ENCODE measurements at regions not wholly inside any gene's neighbourhood (a gene's known extent, or its start where the extent isn't known, plus 50 kb on each side); places are given as distances from the start of the nearest gene placed in this dataset.

GRCh38 chr5:77839691-77840090 is 63.6 kb upstream of the TBCA start:
- ChIA-PET RAD21 (ENCODE audit: unreplicated experiment) (no interaction called here), CTCF (no interaction called here), SMC1A (ENCODE audit: uncharacterized antibody, unreplicated experiment) (no interaction called here), POLR2A (no interaction called here)
- H3K4me1 ChIP-seq (ENCODE audit: control insufficient read depth, insufficient read depth, low read length), result no peaks in the 10 kb centered on the region; the same call in 1 of the 2 replicates
- H2AFZ ChIP-seq (ENCODE audit: control insufficient read depth, low read depth, low read length), result no peak overlapping the region
- ATAC-seq (no peak), FAIRE-seq (no peak), DNase-seq (ENCODE audit: low read depth, low spot score) (no peak)
- peaks cover 0 to 2% of the 10 kb centered on the region in 2 experiments; a peak in 2 of 4 replicates for H3K27me3 ChIP-seq (replicated peaks in 1 of 2; ENCODE audit: control insufficient read depth in 2 of 2, insufficient read depth in 2 of 2, low read length in 1 of 2)
- no peak overlapping the region for H3K27ac ChIP-seq (ENCODE audit: control insufficient read depth, insufficient read depth)
- intact Hi-C loops (cut with micrococcal nuclease; ENCODE audit: unreplicated experiment), result no loop called here
- WGBS (ENCODE audit: insufficient coverage, insufficient replicate concordance, low lambda C conversion rate, missing lambda C conversion rate), result 32% methylated on average over 3 of the region's 3 CpGs
- no peaks in the 10 kb centered on the region for H4K20me1 ChIP-seq (ENCODE audit: control insufficient read depth, insufficient read depth)
- no peaks in the 10 kb centered on the region for H3K36me3 ChIP-seq (ENCODE audit: control insufficient read depth in 2 of 2, insufficient read depth in 2 of 2, low read length in 1 of 2)
- H3K79me2 ChIP-seq (ENCODE audit: control insufficient read depth, insufficient read depth, low read length), result no peaks in the 10 kb centered on the region
- H3K9ac ChIP-seq (ENCODE audit: control insufficient read depth, insufficient read depth, low read length), result no peak overlapping the region
- H3K9me3 ChIP-seq (replicated peaks; ENCODE audit: control insufficient read depth, insufficient read depth, low read length), result no peaks in the 10 kb centered on the region
- TF ChIP-seq SP1 (IDR thresholded peaks at IDR 0.05; ENCODE audit: low read depth, low read length) (no peak), ETV6 (conservative IDR thresholded peaks at IDR 0.05 in 1 of 2, IDR thresholded peaks at IDR 0.05 in 1 of 2; ENCODE audit: borderline replicate concordance in 1 of 2, low read depth in 1 of 2) (no peak), ZNF217 (IDR thresholded peaks at IDR 0.05) (no peak), NBN (IDR thresholded peaks at IDR 0.05) (no peak), MTA2 (IDR thresholded peaks at IDR 0.05; ENCODE audit: low read depth) (no peak)
- in situ Hi-C loops (cut with MboI), result no loop called here
- no TSS peak for BruUV-seq (replicated peaks)
- no peak overlapping the region for H3K4me2 ChIP-seq (ENCODE audit: control insufficient read depth, insufficient read depth)
- no peak overlapping the region for H3K4me3 ChIP-seq

DNA sequence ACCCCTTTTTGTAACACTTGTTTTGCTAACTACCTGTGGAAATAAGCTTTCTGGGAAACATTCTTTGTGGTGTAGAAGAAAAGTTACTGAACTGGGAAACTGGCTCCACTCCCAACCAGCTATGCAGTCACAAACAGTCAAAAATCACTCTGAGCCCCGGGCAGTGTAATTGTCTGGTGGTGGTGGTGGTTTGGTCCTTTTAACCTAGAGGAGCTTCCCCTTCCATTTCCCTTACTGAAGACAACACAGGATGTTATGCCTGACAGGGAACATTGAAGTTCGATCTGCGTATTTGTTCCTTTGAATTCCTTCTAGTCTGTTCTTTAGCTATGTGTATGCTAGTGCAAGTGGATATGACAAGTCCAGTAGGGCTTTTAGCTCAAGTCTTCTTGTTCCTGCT is 56.8 kb upstream of the TBCA start:
- H3K9ac ChIP-seq (ENCODE audit: control insufficient read depth, insufficient read depth, low read length), result no peak overlapping the region
- POLR2A ChIA-PET, result interaction anchor here (0.6 to 1.6 kb wide), 2 partner anchors 11 to 42 kb away, joined by 3 read pairs; no protein-coding TSS in a partner anchor
- intact Hi-C loops (cut with micrococcal nuclease; ENCODE audit: unreplicated experiment) (no loop called here), in situ Hi-C loops (cut with MboI) (no loop called here)
- 81% methylated on average over 3 of the region's 3 CpGs for WGBS (ENCODE audit: insufficient coverage, insufficient replicate concordance, low lambda C conversion rate, missing lambda C conversion rate)
- FAIRE-seq (no peak), ATAC-seq (no peak), DNase-seq (ENCODE audit: low read depth, low spot score) (no peak)
- no peaks in the 10 kb centered on the region for H3K36me3 ChIP-seq (ENCODE audit: control insufficient read depth in 2 of 2, insufficient read depth in 2 of 2, low read length in 1 of 2)
- H2AFZ ChIP-seq (ENCODE audit: control insufficient read depth, low read depth, low read length), result no peak overlapping the region
- H3K9me3 ChIP-seq (replicated peaks; ENCODE audit: control insufficient read depth, insufficient read depth, low read length), result no peaks in the 10 kb centered on the region
- SMC1A ChIA-PET (ENCODE audit: uncharacterized antibody, unreplicated experiment), result interaction anchor here (0.7 to 1.3 kb wide), 3 partner anchors 16 to 63 kb away, joined by 3 to 4 read pairs (median 3); no protein-coding TSS in a partner anchor
- BruUV-seq (replicated peaks), result no TSS peak
- no peak overlapping the region for H3K4me3 ChIP-seq
- H3K4me1 ChIP-seq (ENCODE audit: control insufficient read depth, insufficient read depth, low read length), result no peaks in the 10 kb centered on the region
- H3K27me3 ChIP-seq (replicated peaks in 1 of 2; ENCODE audit: control insufficient read depth in 2 of 2, insufficient read depth in 2 of 2, low read length in 1 of 2), result no peaks in the 10 kb centered on the region
- no peak overlapping the region for H3K27ac ChIP-seq (ENCODE audit: control insufficient read depth, insufficient read depth)
- RAD21 ChIA-PET (ENCODE audit: unreplicated experiment), result interaction anchor here (1.1 to 1.6 kb wide), 3 partner anchors 15 to 170 kb away, joined by 3 to 4 read pairs (median 3); no protein-coding TSS in a partner anchor
- H3K79me2 ChIP-seq (ENCODE audit: control insufficient read depth, insufficient read depth, low read length), result no peaks in the 10 kb centered on the region
- H4K20me1 ChIP-seq (ENCODE audit: control insufficient read depth, insufficient read depth), result no peaks in the 10 kb centered on the region
- no peak overlapping the region for H3K4me2 ChIP-seq (ENCODE audit: control insufficient read depth, insufficient read depth)
- CTCF ChIA-PET, result interaction anchor here (0.9 to 2.0 kb wide), 4 partner anchors 8 to 272 kb away, joined by 3 to 8 read pairs (median 4); no protein-coding TSS in a partner anchor
- no peak for TF ChIP-seq FOS (IDR thresholded peaks at IDR 0.05; ENCODE audit: borderline replicate concordance, extremely low read depth, insufficient read length)
- TF ChIP-seq, protein P1, sequence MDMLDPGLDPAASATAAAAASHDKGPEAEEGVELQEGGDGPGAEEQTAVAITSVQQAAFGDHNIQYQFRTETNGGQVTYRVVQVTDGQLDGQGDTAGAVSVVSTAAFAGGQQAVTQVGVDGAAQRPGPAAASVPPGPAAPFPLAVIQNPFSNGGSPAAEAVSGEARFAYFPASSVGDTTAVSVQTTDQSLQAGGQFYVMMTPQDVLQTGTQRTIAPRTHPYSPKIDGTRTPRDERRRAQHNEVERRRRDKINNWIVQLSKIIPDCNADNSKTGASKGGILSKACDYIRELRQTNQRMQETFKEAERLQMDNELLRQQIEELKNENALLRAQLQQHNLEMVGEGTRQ (IDR thresholded peaks at IDR 0.05; ENCODE audit: borderline replicate concordance, low read depth, low read length), result no peak
- no peak for TF ChIP-seq BACH1 (IDR thresholded peaks at IDR 0.05; ENCODE audit: borderline replicate concordance)
- TF ChIP-seq ZNF217 (IDR thresholded peaks at IDR 0.05), result no peak
- TF ChIP-seq CBX3 (IDR thresholded peaks at IDR 0.05; ENCODE audit: borderline replicate concordance, low read depth), result no peak
- TF ChIP-seq, protein P2, sequence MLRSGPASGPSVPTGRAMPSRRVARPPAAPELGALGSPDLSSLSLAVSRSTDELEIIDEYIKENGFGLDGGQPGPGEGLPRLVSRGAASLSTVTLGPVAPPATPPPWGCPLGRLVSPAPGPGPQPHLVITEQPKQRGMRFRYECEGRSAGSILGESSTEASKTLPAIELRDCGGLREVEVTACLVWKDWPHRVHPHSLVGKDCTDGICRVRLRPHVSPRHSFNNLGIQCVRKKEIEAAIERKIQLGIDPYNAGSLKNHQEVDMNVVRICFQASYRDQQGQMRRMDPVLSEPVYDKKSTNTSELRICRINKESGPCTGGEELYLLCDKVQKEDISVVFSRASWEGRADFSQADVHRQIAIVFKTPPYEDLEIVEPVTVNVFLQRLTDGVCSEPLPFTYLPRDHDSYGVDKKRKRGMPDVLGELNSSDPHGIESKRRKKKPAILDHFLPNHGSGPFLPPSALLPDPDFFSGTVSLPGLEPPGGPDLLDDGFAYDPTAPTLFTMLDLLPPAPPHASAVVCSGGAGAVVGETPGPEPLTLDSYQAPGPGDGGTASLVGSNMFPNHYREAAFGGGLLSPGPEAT (IDR thresholded peaks at IDR 0.05; ENCODE audit: low read depth), result no peak
- TF ChIP-seq KAT2A (conservative IDR thresholded peaks at IDR 0.05; ENCODE audit: control insufficient read depth, low read depth, low read length), result no peak
- no peak for TF ChIP-seq PBX3 (IDR thresholded peaks at IDR 0.05; ENCODE audit: insufficient replicate concordance, low read depth, low read length)
